Mesodermal cell (in vitro differentiated cells): ENCODE measurements at regions not wholly inside any gene's neighbourhood (a gene's known extent, or its start where the extent isn't known, plus 50 kb on each side); places are given as distances from the start of the nearest gene placed in this dataset.
"Not testable (repeated sequence)": the region's sequence is repeated elsewhere in the genome, so short reads cannot be mapped to it uniquely, and the experiment has no call there.

Experiments used
- H3K27ac ChIP-seq: 2 replicates; pipeline ENCODE4 v1.7.0; 2013; ENCODE audit warnings: mild to moderate bottlenecking, low read depth, low read length, moderate library complexity; ENCODE audit not compliant: severe bottlenecking
- H3K36me3 ChIP-seq: 2 replicates; pipeline ENCODE4 v1.7.1; 2013; ENCODE audit warnings: mild to moderate bottlenecking, low read length, moderate library complexity; ENCODE audit not compliant: control insufficient read depth, insufficient read depth
- H3K4me1 ChIP-seq: one replicate; pipeline ENCODE4 v1.7.1; 2013; ENCODE audit warnings: mild to moderate bottlenecking, low read length; ENCODE audit not compliant: insufficient read depth, control insufficient read depth, poor library complexity, severe bottlenecking
- H3K4me3 ChIP-seq: 2 replicates; pipeline ENCODE4 v1.7.0; 2013; ENCODE audit warnings: low read length, control low read depth, mild to moderate bottlenecking; ENCODE audit not compliant: insufficient read depth, poor library complexity, severe bottlenecking; ENCODE audit errors: extremely low read depth
- H3K9me3 ChIP-seq: 2 replicates; pipeline ENCODE4 v1.7.1; 2013; ENCODE audit warnings: mild to moderate bottlenecking, low read length, moderate library complexity; ENCODE audit not compliant: control insufficient read depth
- WGBS, 2 experiments: methylation state at CpG; one replicate each; pipeline ENCODE4 v1.1.5; 2013; ENCODE audit warnings: missing lambda C conversion rate in 2 of 2; ENCODE audit not compliant: insufficient coverage in 2 of 2; 5-methylcytosine and 5-hydroxymethylcytosine counted together

DNA sequence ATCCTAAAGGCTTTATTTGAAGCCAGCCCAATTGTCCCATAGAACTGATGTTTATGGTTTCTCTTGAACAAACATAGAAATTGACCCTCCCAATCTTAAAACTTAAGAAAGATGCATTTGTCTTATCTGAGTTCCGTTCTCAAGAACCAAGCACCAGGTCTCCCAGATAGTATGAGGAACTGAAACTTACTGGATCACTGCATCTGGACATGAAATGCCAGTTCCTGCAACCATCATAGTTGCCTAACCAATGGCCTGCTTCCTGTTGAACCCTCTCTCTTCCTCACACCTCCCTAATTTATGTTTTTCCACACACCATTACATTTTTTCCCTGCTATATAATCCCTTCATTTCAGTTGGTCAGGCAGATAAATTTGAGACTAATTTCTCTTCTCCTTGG, 478.9 kb downstream of the HTR1A start:
- Histone ChIP-seq H3K36me3 (no peaks in the 10 kb centered on the region), H3K9me3 (no peaks in the 10 kb centered on the region), H3K4me3 (no peak overlapping the region), H3K4me1 (no peaks in the 10 kb centered on the region), H3K27ac (no peak overlapping the region)
- 83% methylated on average over 1 of the region's 1 CpG; no CpG with 5 or more reads in 1 of the 2 experiments for WGBS, 2 experiments

- WGBS, 2 experiments: no CpG with 5 or more reads among the region's 1 CpG
- no peaks in the 10 kb centered on the region for H3K9me3 ChIP-seq
Observed at GRCh38 chr5:63473335-63473967, 488.8 kb downstream of the HTR1A start.

GRCh38 chr5:63456279-63456678, 506.0 kb downstream of the HTR1A start:
- Histone ChIP-seq H3K4me3 (no peak overlapping the region), H3K4me1 (no peaks in the 10 kb centered on the region), H3K36me3 (no peaks in the 10 kb centered on the region), H3K27ac (no peak overlapping the region), H3K9me3 (no peaks in the 10 kb centered on the region)
- no CpG with 5 or more reads among the region's 1 CpG for WGBS, 2 experiments

More at GRCh38 chr5:63473335-63473967, 488.8 kb downstream of the HTR1A start:
- Histone ChIP-seq H3K4me3 (no peak overlapping the region), H3K27ac (no peak overlapping the region), H3K36me3 (no peaks in the 10 kb centered on the region), H3K4me1 (no peaks in the 10 kb centered on the region)

DNA sequence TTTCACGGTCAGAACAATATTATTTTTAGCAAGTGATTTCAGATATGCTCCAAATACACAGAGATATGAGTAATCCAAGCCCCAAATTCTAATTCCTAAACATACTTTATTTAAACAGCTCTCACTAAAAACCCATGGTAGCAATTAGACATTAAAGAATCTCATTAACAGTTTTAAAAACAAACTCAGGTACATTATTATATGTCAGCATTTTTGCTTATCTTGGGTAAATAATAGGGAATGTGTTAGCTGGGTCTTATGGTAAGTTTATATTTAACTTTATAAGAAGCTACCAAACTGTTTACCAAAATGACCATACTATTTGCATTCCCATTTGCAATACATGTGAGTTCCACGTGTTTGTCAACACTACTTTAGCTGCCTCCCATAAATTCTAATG, 511.1 kb downstream of the HTR1A start:
- no CpG with 5 or more reads among the region's 2 CpGs for WGBS, 2 experiments
- Histone ChIP-seq H3K36me3 (no peaks in the 10 kb centered on the region), H3K27ac (no peak overlapping the region), H3K9me3 (no peaks in the 10 kb centered on the region), H3K4me3 (no peak overlapping the region), H3K4me1 (no peaks in the 10 kb centered on the region)

- 83 to 85% methylated on average over 2 of the region's 3 CpGs for WGBS, 2 experiments
Observed at GRCh38 chr5:63439537-63439936, 522.7 kb downstream of the HTR1A start.

DNA sequence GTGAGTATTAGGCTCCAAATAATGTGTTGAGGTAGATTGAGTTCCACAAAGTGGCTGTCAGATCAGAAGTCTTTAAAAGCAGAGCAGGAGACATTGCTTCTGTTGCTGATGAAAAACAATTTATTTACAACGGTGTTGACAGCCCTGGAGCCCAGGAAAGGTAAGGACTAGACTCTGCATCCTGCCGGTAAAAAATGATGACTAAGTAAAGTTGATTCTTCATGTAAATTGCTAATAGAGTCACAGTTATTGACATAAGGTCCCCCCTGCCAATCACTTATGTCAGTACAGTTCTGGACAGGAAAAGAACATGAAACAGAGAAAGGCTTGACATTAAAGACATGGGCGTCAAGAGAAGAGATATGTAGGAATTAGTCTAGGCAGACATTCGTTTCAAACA, 552.5 kb downstream of the HTR1A start:
- Histone ChIP-seq H3K9me3 (no peaks in the 10 kb centered on the region), H3K4me3 (no peak overlapping the region), H3K27ac (no peak overlapping the region), H3K36me3 (no peaks in the 10 kb centered on the region), H3K4me1 (no peaks in the 10 kb centered on the region)
- 79 to 87% methylated on average over 2 to 3 of the region's 4 CpGs for WGBS, 2 experiments

More at GRCh38 chr5:63439537-63439936, 522.7 kb downstream of the HTR1A start:
- Histone ChIP-seq H3K4me1 (no peaks in the 10 kb centered on the region), H3K9me3 (no peaks in the 10 kb centered on the region), H3K36me3 (no peaks in the 10 kb centered on the region), H3K4me3 (no peak overlapping the region), H3K27ac (no peak overlapping the region)

GRCh38 chr5:63408984-63409383, 553.3 kb downstream of the HTR1A start:
- H3K4me1 ChIP-seq: no peaks in the 10 kb centered on the region
- no peaks in the 10 kb centered on the region for H3K9me3 ChIP-seq
- H3K4me3 ChIP-seq: no peak overlapping the region
- 100% methylated on average over 1 of the region's 3 CpGs; no CpG with 5 or more reads in 1 of the 2 experiments for WGBS, 2 experiments
- H3K27ac ChIP-seq: no peak overlapping the region
- no peaks in the 10 kb centered on the region for H3K36me3 ChIP-seq

- Histone ChIP-seq H3K4me1 (no peaks in the 10 kb centered on the region), H3K27ac (no peak overlapping the region)
- 39 to 53% methylated on average over 5 to 7 of the region's 7 CpGs for WGBS, 2 experiments
Observed at GRCh38 chr5:63401436-63402046, 560.7 kb downstream of the HTR1A start.

GRCh38 chr5:63400079-63400478, 562.2 kb downstream of the HTR1A start:
- no peak overlapping the region for H3K4me3 ChIP-seq
- H3K9me3 ChIP-seq: no peaks in the 10 kb centered on the region
- no peak overlapping the region for H3K27ac ChIP-seq
- H3K4me1 ChIP-seq: no peaks in the 10 kb centered on the region
- H3K36me3 ChIP-seq: no peaks in the 10 kb centered on the region
- 100% methylated on average over 1 of the region's 2 CpGs for WGBS, 2 experiments

More at GRCh38 chr5:63401436-63402046, 560.7 kb downstream of the HTR1A start:
- Histone ChIP-seq H3K4me3 (no peak overlapping the region), H3K36me3 (no peaks in the 10 kb centered on the region), H3K9me3 (no peaks in the 10 kb centered on the region)

DNA sequence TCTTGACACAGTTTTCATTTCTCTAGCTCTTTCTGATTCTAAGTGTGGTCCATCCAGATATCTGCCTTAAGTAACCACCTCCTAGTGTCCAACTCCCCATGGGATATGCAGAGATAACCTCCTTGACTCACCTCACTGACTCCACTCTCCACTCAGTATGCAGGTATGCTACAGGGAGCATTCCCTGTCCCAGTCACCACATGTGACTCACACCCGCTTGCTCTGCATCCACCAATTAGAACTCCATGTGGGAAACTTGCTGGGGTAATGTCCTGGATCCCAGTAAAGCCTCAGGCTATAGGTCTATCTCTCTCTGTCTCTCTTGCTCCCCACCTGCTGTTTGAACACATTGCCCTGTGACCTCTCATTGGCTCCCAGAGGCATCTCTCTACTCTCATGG, 563.9 kb downstream of the HTR1A start:
- H3K4me3 ChIP-seq: no peak overlapping the region
- 83 to 100% methylated on average over 1 of the region's 1 CpG for WGBS, 2 experiments
- no peaks in the 10 kb centered on the region for H3K9me3 ChIP-seq
- no peaks in the 10 kb centered on the region for H3K36me3 ChIP-seq
- H3K27ac ChIP-seq: no peak overlapping the region
- H3K4me1 ChIP-seq: no peaks in the 10 kb centered on the region

GRCh38 chr5:63388188-63388587, 574.1 kb downstream of the HTR1A start:
- H3K9me3 ChIP-seq, H3K36me3 ChIP-seq, H3K4me1 ChIP-seq, H3K27ac ChIP-seq, H3K4me3 ChIP-seq: not testable (repeated sequence)
- WGBS, 2 experiments: 92 to 100% methylated on average over 1 to 2 of the region's 5 CpGs
